ENCODE measurements at regions not wholly inside any gene's neighbourhood (a gene's known extent, or its start where the extent isn't known, plus 50 kb on each side); places are given as distances from the start of the nearest gene placed in this dataset.

DNA sequence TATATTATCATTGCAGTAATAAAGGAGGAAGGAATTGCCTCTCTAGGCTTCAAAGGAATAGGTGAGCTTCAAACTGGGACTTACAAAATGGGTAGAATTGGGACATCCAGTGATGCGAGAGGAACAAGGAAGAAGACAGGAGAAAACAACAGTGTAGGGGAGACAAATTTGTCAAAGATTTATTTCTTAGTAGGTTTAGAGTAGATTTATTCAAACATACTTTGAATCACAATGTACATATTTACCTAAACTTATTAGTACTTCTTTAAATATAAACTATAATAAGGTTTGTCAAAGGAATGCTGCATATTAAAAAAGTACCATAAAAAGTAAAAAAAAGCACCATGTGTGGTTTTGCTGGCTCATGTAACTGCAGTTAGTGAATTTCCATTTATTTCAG is 161.4 kb upstream of the CDH2 start:
- TF ChIP-seq, protein P1, sequence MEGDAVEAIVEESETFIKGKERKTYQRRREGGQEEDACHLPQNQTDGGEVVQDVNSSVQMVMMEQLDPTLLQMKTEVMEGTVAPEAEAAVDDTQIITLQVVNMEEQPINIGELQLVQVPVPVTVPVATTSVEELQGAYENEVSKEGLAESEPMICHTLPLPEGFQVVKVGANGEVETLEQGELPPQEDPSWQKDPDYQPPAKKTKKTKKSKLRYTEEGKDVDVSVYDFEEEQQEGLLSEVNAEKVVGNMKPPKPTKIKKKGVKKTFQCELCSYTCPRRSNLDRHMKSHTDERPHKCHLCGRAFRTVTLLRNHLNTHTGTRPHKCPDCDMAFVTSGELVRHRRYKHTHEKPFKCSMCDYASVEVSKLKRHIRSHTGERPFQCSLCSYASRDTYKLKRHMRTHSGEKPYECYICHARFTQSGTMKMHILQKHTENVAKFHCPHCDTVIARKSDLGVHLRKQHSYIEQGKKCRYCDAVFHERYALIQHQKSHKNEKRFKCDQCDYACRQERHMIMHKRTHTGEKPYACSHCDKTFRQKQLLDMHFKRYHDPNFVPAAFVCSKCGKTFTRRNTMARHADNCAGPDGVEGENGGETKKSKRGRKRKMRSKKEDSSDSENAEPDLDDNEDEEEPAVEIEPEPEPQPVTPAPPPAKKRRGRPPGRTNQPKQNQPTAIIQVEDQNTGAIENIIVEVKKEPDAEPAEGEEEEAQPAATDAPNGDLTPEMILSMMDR (IDR thresholded peaks at IDR 0.05), result no peak
- no peak for TF ChIP-seq POLR2A (IDR thresholded peaks at IDR 0.05)

Measured in heart left ventricle (tissue), 13 donors.